Medulla oblongata (tissue), 1 donor: ENCODE measurements at regions not wholly inside any gene's neighbourhood (a gene's known extent, or its start where the extent isn't known, plus 50 kb on each side); places are given as distances from the start of the nearest gene placed in this dataset.

Experiments
- DNase-seq: peaks from one replicate; pipeline ENCODE4 v3.0.0-alpha.2; 2015; ENCODE audit errors: extremely low spot score

GRCh38 chr5:5046680-5047502 is 93.2 kb upstream of the ADAMTS16 start:
- DNase-seq = no peak

- DNase-seq = no peak
Observed at GRCh38 chr5:5050801-5051200, 89.3 kb upstream of the ADAMTS16 start.

- no peak for DNase-seq
Observed at GRCh38 chr5:5055712-5056111, 84.4 kb upstream of the ADAMTS16 start.

- no peak for DNase-seq
Observed at GRCh38 chr5:5061836-5062235, 78.3 kb upstream of the ADAMTS16 start.

- DNase-seq = no peak
Observed at GRCh38 chr5:5062525-5063302, 77.4 kb upstream of the ADAMTS16 start.

GRCh38 chr5:5063533-5063953 is 76.6 kb upstream of the ADAMTS16 start:
- DNase-seq = no peak

- DNase-seq = no peak
Observed at GRCh38 chr5:5065472-5065871, 74.7 kb upstream of the ADAMTS16 start.

GRCh38 chr5:5066276-5067186 is 73.6 kb upstream of the ADAMTS16 start:
- DNase-seq = no peak

GRCh38 chr5:5069851-5070250 is 70.3 kb upstream of the ADAMTS16 start:
- no peak for DNase-seq

- no peak for DNase-seq
Observed at GRCh38 chr5:5071554-5071953, 68.6 kb upstream of the ADAMTS16 start.

GRCh38 chr5:5077236-5077635 is 62.9 kb upstream of the ADAMTS16 start:
- no peak for DNase-seq

GRCh38 chr5:5078009-5078897 is 61.9 kb upstream of the ADAMTS16 start:
- no peak for DNase-seq

- no peak for DNase-seq
Observed at GRCh38 chr5:5079876-5080275, 60.3 kb upstream of the ADAMTS16 start.

- no peak for DNase-seq
Observed at GRCh38 chr5:5080790-5081189, 59.3 kb upstream of the ADAMTS16 start.

GRCh38 chr5:5085381-5085780 is 54.7 kb upstream of the ADAMTS16 start:
- DNase-seq = no peak

- DNase-seq = no peak
Observed at GRCh38 chr5:5089895-5090649, 50.1 kb upstream of the ADAMTS16 start.
